ENCODE measurements at regions not wholly inside any gene's neighbourhood (a gene's known extent, or its start where the extent isn't known, plus 50 kb on each side); places are given as distances from the start of the nearest gene placed in this dataset.

DNA sequence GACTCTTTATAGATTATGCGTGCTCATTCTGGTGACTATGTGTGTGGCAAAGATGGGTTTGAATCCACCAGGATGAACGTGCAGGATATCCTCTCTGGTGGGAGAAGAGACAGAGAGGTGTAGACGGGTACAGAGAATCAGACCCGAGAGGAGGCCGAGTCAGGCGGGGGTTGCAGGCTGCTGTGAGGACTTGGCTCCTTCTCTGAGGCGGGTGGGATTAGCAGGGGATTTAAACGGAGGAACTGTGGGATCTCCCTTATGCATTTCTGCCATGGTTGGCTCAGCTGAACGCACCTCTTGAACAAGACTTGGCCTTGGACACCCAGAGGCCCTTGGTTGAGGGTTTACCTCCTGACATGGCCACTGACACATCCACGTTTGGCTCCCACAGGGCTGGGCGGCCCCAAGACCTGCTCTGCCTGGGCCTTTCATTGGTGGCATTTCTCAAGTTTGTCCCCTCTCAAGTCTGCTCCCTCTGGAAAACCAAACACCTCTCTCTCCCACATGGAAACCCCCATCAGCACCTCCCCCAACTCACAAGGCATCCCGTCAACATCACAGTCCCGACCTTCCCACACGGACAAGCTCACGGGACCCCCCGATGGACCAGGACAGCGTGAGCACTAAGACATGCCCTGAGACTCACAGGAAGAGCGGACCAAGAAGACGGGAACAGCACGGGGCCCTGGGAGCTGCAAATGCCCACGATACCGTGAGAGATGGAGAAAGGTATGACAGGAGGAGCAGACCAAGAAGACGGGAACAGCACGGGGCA lies 158.3 kb downstream of the RTP5 start:
- TF ChIP-seq, protein P1, sequence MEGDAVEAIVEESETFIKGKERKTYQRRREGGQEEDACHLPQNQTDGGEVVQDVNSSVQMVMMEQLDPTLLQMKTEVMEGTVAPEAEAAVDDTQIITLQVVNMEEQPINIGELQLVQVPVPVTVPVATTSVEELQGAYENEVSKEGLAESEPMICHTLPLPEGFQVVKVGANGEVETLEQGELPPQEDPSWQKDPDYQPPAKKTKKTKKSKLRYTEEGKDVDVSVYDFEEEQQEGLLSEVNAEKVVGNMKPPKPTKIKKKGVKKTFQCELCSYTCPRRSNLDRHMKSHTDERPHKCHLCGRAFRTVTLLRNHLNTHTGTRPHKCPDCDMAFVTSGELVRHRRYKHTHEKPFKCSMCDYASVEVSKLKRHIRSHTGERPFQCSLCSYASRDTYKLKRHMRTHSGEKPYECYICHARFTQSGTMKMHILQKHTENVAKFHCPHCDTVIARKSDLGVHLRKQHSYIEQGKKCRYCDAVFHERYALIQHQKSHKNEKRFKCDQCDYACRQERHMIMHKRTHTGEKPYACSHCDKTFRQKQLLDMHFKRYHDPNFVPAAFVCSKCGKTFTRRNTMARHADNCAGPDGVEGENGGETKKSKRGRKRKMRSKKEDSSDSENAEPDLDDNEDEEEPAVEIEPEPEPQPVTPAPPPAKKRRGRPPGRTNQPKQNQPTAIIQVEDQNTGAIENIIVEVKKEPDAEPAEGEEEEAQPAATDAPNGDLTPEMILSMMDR (IDR thresholded peaks at IDR 0.05): no peak
- H3K4me2 ChIP-seq (ENCODE audit: low read length): no peak overlapping the region
- no peak overlapping the region for H3K4me3 ChIP-seq (ENCODE audit: low read depth, low read length)
- no peak overlapping the region for H2AFZ ChIP-seq
- H3K4me1 ChIP-seq: no peaks in the 10 kb centered on the region
- H3K36me3 ChIP-seq (ENCODE audit: control insufficient read depth, insufficient read depth, low read length): no peaks in the 10 kb centered on the region
- H3K27me3 ChIP-seq (ENCODE audit: control insufficient read depth, insufficient read depth, low read length): no peaks in the 10 kb centered on the region
- H3K79me2 ChIP-seq: no peaks in the 10 kb centered on the region
- no peak overlapping the region for H3K27ac ChIP-seq
- no peak overlapping the region for H3K9ac ChIP-seq
- H3K9me3 ChIP-seq (ENCODE audit: control insufficient read depth, low read length): no peaks in the 10 kb centered on the region

DNA sequence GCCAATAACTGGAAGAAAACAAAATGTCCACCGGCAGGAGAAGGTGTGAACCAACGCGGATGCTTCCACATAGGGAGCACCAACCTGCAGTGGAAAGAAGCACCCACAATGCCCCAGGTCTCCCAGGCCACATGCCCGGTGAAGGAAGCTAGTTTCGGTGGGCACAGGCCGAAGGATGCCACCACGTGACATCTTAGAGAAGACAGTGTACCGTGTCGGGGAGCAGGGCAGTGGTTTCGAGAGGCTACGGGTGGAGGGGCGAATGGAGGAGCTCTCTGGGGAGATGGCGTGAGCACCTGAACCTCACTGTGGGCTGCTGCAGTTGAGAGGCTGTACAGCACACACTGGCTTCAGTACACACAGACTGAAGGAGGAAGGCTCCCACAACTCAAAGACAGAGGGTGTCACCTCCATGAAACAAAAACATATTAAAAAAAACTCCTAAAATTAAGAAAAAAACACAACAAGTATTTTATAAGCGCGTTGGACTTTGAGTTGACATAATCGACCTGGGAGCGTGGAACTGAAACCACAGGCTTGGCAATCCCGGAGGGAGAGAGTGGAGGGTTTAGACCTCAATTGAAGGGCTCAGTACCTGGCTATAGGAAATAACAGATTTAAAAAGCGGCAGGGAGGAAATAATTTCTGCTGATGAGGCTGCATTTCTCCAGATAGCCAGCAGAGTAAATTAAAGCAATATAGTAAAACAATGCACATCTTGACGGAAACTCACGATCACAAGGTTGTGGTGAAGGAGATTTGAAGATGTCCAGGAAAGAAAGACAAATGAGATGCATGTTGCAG lies 160.1 kb downstream of the RTP5 start:
- no peak overlapping the region for H3K9ac ChIP-seq
- H3K79me2 ChIP-seq: no peaks in the 10 kb centered on the region
- no peak overlapping the region for H3K27ac ChIP-seq
- no peak overlapping the region for H3K4me2 ChIP-seq (ENCODE audit: low read length)
- H2AFZ ChIP-seq: no peak overlapping the region
- H3K4me1 ChIP-seq: no peaks in the 10 kb centered on the region
- H3K4me3 ChIP-seq (ENCODE audit: low read depth, low read length): no peak overlapping the region
- TF ChIP-seq, protein P1 (IDR thresholded peaks at IDR 0.05): no peak
- H3K27me3 ChIP-seq (ENCODE audit: control insufficient read depth, insufficient read depth, low read length): no peaks in the 10 kb centered on the region
- no peaks in the 10 kb centered on the region for H3K9me3 ChIP-seq (ENCODE audit: control insufficient read depth, low read length)
- H3K36me3 ChIP-seq (ENCODE audit: control insufficient read depth, insufficient read depth, low read length): no peaks in the 10 kb centered on the region

DNA sequence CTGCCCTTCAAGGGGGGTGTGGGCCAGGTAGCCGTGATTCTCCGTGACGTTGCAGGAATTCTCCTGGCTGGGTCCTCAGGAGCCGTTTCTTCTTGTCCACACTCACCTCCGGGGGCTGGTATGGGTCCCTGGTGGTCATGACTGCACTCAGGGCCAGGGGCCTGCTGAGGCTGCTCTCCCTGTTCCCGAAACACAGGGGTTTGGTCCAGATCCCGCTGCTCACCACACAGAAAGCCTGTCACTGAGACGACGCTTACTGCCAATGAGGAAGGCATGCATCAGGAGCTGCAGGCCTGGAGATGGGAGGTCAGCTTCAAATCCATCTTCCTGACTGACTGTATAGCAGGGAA lies 160.7 kb downstream of the RTP5 start:
- Histone ChIP-seq H3K27ac (no peak overlapping the region), H3K4me2 (ENCODE audit: low read length) (no peak overlapping the region), H2AFZ (no peak overlapping the region), H3K9ac (no peak overlapping the region), H3K4me3 (ENCODE audit: low read depth, low read length) (no peak overlapping the region), H3K79me2 (no peaks in the 10 kb centered on the region), H3K9me3 (ENCODE audit: control insufficient read depth, low read length) (no peaks in the 10 kb centered on the region), H3K4me1 (no peaks in the 10 kb centered on the region), H3K36me3 (ENCODE audit: control insufficient read depth, insufficient read depth, low read length) (no peaks in the 10 kb centered on the region), H3K27me3 (ENCODE audit: control insufficient read depth, insufficient read depth, low read length) (no peaks in the 10 kb centered on the region)
- TF ChIP-seq, protein P1 (IDR thresholded peaks at IDR 0.05): no peak

DNA sequence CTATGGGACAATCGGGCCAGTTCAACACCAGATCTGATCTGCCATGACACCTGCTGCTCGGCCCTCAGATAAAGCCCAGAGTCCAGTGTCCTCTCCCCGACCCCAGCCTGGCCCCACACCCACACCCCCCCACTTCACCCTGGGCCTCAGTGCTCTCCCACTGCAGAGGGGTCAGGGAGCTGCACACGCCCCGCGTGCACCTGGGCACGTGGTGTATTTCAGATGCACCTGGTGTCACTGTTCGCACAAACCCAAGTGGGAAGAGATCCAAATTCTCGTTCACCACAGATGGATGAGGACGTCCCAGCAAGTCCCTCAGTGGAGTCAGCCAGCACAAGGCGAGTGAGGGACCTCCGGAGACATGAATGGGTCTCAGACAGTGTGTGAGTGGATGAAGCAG lies 161.3 kb downstream of the RTP5 start:
- Histone ChIP-seq H3K9me3 (ENCODE audit: control insufficient read depth, low read length) (no peaks in the 10 kb centered on the region), H3K9ac (no peak overlapping the region), H3K27ac (no peak overlapping the region), H3K27me3 (ENCODE audit: control insufficient read depth, insufficient read depth, low read length) (no peaks in the 10 kb centered on the region), H2AFZ (no peak overlapping the region), H3K4me1 (no peaks in the 10 kb centered on the region), H3K4me3 (ENCODE audit: low read depth, low read length) (no peak overlapping the region), H3K36me3 (ENCODE audit: control insufficient read depth, insufficient read depth, low read length) (no peaks in the 10 kb centered on the region), H3K79me2 (no peaks in the 10 kb centered on the region), H3K4me2 (ENCODE audit: low read length) (no peak overlapping the region)
- TF ChIP-seq, protein P1 (IDR thresholded peaks at IDR 0.05): no peak
